Stimulated activated CD4-positive, alpha-beta T cell treated with anti-CD3 and anti-CD28 coated beads, Interleukin-1b, Interleukin-23, amount 100 ng/mL, for 24 hours (primary cell): ENCODE measurements at regions not wholly inside any gene's neighbourhood (a gene's known extent, or its start where the extent isn't known, plus 50 kb on each side); places are given as distances from the start of the nearest gene placed in this dataset.

Experiments used
- DNase-seq, 4 experiments: peaks; one replicate each; pipeline ENCODE4 v3.0.0-alpha.2; 2020; ENCODE audit warnings: low read depth in 4 of 4, low spot score in 1 of 4

DNA sequence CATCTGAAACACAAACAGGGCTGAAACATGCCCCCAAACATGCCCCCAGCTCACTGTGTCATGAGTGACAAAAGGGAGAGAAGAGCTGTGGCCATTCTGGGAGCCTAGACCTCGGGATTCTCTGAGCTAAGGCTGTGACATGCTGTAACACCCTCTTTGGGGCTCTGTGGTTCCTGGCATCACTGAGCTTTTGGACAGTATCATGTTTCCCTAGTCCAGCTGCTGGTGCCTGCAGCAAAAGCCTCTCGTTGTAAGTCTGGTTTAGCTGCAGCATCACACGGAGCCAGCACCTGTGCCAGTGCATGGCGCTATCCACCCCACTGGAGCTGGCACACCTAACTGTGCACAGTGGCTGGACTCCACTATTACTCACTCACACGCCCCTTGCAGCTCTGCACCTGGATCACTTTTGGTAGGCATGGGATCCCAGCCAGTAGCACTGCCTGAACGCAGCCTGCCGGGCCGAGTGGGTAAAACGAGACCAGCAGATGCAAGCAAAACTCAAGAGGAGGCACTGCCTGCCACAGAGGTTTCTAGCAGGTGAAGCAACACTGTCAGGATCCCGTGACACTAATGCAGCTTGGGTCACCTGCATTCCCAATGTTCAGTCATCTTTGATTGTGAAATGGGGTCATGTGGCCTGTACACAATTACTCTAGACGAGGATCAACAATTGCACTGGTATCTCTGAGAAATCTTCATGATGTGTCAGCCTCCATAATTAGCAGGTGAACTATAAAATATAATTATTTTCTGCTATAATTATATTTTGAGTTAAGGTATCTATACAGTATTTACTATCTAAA, 547.2 kb downstream of the ZNF804A start:
- no peak for DNase-seq

DNA sequence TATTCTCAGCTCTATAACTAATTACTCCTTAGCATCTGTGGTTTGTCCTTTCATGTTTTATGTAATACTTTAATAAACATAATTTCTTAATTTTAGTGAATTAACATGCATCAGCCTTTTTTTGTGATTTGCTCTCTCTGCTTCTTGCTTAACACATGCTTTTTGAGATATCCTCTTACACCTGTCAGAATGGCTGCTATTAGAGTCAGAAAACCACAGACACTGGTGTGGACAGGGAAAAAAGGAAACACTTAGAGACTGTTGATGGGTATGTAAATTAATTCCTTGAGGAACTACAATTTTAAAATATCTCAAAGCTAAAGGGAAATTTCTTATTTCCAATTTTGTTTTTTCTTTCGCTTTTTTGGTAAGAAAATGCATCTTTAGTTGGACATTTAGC, 549.0 kb downstream of the ZNF804A start:
- DNase-seq: no peak

DNA sequence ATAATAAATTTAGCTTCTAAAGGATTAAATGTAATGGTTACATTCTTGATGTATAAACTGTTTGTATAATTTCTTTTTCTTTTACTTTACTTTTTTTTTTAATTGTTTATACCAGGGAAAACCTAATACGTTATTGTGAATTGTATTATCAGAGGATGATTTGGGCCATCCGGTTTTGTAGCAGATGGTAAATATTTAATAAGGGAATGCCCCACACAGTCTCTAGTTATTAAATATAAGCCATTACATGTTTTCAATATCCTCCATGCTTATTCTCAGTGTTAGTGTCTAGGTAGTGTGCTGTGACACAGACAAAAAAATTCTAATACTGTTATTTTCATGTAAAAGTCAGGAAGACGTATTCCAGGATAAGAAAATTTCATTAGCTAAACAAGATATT, 553.9 kb downstream of the ZNF804A start:
- DNase-seq: no peak

DNA sequence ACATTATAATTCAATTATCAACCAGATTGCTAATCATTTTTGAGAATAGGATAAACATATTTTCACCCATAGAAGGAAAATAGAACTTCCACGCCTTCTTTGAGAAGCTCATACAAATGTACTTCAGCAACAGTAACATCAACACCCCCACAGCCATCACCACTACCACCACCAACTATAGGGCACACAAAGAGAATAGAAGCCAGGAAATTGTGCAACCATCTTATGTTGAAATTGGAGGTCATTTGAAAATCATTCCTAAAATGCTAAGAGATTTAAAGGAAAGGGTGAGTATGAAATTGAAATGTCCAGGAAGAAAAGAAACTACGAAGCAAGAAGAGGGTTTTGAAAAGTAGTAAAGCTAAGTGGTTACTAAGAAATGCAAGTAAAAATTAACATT, 563.4 kb downstream of the ZNF804A start:
- DNase-seq: no peak

DNA sequence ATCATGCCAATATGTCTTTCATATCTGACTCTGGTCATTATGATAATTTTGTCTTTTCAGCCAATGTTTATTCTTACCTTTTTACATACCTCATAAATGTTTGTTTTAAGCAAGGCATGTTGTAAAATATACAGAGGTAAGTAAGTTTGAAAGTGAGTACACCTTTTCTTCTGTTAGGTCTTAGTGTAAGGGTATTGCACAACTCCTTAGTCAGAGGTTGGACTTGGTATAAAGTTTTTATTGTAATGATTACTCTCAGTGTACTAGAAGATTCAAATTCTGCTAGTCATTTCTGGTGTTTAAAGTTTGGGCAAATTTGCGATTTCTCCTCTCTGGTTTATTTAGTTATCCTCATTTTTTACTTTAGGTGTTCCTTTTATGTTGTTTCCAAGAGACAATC, 564.3 kb upstream of the FSIP2 start:
- DNase-seq: no peak

DNA sequence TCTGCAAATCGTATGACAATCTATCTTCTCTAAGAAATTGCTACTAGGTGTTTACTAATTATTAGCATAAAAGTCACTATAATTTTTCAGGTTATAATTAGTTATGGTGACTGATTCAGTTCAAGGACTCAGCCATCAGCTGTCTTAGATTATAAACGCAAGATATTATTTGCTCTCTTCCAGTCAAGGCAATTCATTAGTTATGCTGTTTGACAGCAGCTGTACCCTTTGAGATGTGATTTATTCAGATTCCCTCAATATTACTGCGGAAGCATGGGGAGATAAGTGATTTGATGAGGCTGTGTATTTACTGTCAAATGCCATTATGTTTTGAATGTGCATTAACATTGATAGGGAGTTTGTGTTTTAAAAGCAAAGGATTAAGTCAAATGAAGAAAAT, 558.9 kb upstream of the FSIP2 start:
- no peak for DNase-seq

DNA sequence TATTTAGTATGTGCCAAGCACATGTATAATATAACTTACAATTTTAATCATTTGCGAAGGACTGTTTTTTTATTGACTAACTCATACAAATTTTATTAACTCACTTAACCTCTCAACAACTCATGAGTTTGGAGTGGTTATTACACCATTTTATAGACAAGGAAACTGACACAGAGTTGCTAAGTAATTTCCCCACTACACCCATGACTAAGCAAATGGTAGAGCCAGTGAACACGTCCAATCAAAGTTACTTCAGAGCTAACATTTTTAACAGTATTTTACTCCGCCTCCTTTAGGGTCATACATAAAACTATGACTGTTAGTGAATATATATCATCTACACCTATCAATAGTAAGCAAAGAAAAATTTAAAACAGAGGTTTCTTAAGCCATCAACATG, 556.7 kb upstream of the FSIP2 start:
- DNase-seq: no peak

DNA sequence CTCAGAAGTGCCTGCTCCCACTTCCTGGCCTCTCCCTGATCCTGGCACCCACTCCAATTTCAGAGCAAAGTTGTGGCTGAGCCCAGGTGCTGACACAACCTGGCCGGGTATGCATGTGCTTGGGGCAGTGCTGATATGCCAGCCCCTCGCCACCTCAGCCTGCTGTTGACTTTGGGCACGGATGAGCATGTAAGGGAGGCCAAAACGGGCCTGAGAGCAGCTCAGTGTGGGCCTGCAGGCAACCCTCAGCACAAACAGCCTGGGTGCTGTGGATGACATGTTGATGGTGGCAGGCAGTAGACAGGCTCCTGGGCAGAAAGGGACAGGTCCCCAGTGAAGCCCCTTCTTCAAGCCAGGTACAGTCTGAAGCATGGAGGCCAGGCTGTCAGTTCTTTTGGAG, 553.6 kb upstream of the FSIP2 start:
- DNase-seq: no peak

DNA sequence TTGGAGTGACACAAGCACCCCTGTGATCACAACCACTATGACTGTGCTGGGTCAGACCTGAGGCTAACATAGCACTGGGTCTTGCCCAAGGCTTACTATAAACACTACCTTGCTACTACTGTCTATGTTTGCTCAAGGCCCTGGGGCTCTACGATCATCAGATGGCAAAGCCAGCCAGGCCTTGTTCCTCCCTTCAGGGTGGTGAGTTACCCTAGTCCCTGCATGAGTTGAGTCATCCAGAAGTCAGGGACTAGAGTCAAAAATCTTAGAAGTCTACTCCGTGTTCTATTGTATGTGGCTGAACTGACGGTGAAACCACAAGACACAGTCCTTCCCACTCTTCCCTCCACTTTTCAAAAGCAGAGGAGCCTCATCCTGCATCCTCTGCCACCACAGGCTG, 551.2 kb upstream of the FSIP2 start:
- DNase-seq: no peak

DNA sequence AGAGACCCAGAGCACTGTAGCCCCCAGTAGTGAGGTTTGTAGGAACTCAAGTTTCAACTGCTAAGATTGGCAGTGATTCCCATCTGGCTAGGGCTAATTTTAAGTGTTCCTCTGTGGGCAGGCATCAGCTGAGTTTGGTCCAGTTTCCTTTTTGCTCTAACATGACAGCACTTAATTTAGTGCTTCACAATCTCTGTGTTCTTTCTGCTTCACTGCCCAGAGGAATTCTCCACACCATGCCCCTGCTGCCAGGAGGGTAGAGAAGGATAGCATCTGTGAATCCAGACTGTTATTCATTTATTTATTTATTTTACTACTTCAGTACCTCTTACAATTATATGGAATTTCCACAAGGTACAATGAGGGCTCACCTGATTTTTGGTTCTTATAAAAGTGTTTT, 549.9 kb upstream of the FSIP2 start:
- no peak for DNase-seq

DNA sequence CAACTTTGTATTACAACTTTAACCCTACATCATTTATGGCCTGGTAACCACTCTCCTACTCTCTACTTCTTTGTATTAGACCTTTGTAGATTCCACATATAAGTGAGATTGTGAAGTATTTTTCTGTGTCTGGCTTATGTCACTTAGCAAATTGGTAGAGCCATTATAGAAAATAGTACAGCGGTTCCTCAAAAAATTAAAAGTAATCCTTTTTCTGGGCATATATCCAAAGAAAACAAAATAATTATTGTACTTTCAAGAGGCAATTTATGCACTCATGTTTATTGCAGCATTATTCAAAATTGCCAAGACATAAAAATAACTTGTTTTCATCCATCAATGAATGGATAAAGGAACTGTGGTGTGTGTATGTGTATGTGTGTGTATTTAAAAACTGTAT, 537.5 kb upstream of the FSIP2 start:
- DNase-seq: no peak

DNA sequence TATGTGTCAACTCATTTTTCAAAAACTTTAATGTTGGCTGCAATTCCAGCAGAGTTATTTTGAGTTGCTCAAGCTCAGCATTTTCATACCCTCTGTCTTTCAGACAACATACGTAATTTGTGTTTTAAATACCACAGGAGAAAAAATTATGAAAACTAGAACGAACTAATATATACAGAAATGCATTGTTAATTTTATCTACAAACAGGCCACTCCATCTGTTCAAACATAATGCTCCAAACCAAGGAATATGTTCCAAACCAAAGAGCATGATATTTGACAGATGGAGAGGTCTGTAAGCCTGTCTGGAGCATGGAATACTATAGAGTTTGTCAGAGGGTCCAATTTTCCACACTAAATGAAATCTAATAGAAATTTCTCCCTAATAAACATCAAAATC, 536.2 kb upstream of the FSIP2 start:
- no peak for DNase-seq

DNA sequence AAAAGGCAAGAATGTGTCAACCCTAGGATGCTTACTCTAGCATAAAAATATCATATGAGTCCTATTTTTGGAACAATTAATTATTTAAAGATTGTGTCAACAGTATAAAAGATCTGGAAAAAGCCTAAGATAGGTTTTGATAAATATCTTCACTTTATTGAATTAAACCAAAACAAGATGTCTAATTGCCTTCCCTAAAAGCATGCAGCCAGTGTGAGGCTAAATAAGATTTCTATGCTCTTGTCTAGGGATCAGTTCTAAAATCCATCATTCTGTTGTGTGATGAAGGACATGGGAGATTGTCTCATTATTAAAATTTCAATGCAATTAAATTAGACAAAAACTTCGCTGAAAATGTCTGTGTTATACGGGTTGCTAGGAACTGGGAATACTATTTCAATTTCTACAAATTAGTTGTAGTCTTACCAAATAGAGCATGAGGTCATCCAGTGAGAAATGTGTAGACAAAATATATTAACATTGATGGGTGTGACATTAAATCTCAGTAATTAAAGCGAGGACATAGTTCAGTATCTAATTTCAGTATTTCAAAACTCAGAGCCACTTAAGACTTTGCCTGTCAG, 535.6 kb upstream of the FSIP2 start:
- DNase-seq: no peak

DNA sequence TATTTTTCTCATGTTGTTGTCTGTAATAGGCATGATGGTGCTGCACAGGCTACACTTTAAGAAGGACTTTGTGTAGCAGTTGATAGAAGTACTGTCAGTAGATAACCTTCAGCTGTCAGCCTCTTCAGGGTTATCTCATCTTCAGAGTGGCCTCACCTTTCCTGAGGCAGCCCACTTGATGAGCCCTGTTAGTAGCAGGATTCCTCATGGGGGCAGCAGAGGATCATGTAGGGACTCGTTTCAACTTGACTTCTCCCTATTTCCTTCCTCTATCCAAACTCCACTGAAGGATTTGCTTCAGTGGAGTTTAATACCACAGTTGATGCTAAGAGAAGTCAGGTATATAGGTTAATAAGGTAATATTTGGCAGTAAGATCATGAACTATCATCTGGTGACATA, 530.3 kb upstream of the FSIP2 start:
- no peak for DNase-seq

DNA sequence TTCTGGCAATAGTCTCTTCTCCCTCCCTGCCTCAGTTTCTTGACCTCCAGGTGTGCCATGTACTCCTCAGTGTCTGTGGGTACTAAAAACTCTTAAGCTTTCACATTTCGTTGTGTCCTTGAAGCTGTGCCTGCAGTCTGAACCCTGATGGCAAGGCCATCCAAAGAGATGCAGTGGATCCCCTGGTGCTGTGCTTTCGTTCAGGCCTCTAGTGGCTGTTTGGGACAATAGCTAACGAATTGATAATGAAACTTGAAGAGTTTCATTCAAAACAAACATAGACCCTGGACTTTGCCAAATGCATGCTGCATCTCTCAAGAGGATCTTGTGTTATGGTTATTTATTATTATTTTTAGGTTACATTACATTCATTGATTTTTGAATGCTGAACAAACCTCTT, 523.1 kb upstream of the FSIP2 start:
- DNase-seq: no peak

DNA sequence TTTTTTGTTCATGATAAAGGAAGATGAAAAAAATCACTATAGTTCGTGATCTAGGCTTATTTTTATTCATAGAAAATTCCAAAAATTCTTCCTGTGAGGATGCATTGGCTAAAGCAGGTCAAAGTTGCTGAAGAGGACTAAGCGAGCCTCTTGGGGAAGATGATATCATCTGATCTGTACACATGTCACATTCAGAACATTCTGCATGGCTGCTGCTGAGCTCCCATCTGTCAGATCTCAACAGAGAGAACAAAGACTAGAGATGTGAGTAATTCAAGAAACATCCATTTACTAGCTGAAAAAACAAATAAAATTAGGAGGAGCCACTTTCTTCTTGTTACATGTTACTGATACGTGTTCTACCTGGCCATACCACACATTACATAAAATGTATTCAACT, 518.6 kb upstream of the FSIP2 start:
- no peak for DNase-seq

DNA sequence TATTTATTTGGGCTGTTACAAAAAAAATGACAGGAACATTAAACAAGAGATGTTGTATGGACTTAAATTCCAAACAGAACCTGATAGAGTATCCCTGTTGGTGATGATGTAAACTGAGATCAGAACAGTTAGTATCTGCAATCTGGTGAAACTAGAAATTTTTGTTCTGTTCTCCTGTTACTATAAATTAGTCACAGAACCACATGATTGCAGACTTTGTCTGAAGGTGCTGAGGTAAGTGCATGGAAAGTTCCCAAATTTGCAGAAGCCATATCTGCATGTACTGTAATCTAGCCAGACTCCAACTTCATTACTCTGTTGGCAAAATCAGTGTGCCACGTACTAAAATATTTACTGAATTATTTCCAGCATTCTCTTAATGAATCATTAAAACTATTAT, 516.3 kb upstream of the FSIP2 start:
- DNase-seq: no peak

DNA sequence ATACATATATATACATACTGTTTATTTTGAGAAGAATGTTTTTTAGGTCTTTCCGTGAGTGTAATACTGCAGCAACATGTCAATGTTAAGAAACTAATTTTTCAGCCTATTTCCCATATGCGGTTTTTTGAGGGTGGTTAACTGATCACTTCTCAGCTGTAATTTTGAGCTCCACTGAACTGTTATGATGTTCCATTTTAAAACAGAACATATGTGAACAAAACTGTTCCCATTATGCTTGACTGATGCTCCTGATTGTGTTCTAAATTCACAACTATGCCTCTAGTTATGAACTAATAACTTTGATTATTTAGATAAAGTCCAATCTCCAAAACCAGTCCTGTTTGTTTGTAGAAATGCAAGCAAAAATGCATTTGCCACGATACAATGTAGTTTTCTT, 511.2 kb upstream of the FSIP2 start:
- no peak for DNase-seq

DNA sequence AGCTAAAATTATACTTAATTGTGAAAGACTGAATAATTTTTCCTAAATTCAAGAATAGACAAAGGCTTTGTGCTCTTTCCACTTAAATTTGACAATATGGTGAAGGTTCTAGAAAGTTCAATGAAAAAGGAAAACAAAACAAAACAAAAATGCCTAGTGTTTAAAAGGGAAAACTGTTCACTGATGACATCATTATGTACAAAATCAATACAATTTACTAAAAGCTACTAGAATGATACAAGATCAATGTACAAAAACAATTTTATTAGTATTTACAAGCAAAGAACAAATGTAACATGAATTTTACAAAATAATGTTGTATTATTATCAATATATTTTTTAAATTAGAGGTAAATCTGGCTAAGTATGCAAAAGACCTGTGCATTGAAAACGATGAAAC, 499.1 kb upstream of the FSIP2 start:
- DNase-seq: no peak

DNA sequence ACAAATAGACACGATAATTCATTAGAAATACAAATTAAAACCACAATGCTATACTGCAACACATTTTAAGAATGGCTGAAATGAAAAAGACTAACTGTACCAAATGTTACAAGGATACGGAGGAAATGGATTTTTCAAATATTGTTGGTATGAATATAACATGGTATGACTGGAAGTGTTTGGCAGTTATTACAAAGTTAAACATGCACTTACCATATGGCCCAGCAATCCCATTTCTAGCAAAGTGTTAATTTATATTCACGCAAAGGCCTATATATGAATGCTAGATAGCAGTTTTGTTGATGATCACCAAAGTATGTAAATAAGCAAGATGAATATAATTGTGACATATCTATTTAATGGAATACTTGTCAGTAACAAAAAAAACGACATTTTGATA, 497.8 kb upstream of the FSIP2 start:
- no peak for DNase-seq

DNA sequence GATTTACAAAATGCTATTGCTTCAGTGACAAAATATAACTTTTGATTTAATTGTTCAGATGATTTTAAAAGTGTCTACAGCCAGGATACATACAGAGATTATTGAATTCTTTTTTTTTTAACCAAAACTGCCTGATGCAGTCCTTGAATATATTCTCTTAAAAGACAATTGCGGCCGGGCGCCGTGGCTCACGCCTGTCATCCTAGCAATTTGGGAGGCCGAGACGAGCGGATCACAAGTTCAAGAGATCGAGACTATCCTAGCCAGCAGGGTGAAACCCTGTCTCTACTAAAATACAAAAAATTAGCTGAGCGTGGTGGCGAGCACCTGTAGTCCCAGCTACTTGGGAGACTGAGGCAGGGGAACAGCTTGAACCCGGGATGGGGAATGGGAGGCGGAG, 497.0 kb upstream of the FSIP2 start:
- no peak for DNase-seq

DNA sequence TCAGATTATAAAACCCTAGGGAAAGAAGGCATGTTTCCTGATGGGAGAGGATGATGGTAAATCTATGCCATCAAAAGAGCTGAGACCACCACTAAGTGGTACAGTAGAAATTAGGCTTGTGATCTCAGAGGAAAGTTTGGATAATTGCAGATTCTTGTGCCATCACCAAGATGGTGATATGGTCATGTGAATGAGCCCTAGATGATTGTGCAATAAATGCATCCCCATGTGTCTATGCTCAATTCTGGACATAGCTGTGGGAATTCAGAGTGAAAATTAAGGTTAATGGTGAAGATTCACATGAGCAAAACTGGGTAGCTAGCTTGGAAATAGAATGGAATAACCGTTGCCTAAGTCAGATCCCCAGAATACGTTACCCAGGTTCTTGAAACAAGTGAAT, 496.1 kb upstream of the FSIP2 start:
- no peak for DNase-seq

DNA sequence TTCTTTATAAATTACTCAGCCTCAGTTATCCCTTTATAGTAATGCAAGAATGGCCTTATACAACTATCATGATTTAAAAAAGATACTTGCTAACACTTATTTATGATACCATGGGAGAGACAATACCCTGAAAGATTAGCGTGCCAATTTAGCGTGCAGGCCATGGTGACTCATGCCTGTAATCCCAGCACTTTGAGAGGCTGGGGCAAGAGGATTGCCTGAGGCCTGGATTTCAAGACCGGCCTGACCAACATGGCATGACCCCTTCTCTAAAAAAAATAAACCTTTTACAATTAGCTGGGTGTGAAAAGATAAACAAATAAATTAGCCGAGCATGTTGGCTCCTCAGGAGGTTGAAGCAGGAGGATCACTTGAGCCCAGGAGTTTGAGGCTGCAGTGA, 493.4 kb upstream of the FSIP2 start:
- no peak for DNase-seq
